GM12873 (cell line): ENCODE measurements at regions not wholly inside any gene's neighbourhood (a gene's known extent, or its start where the extent isn't known, plus 50 kb on each side); places are given as distances from the start of the nearest gene placed in this dataset.
A peak's percentile ranks its signal among the peaks of the same experiment; 100 is the strongest.

Source experiments
- CTCF ChIP-seq: IDR thresholded peaks from 2 replicates; pipeline ENCODE4 v1.5.1; 2012; ENCODE audit warnings: low read depth, mild to moderate bottlenecking, moderate library complexity, low read length, control low read depth; ENCODE audit not compliant: insufficient read depth; ENCODE audit errors: missing control alignments

GRCh38 chr5:136810261-136810801, 445.0 kb upstream of the TRPC7 start:
- no peak for TF ChIP-seq CTCF

- TF ChIP-seq CTCF, result no peak
Measured at GRCh38 chr5:136809382-136809781, 444.0 kb upstream of the TRPC7 start.

- TF ChIP-seq CTCF, result no peak
Measured at GRCh38 chr5:136808756-136809155, 443.4 kb upstream of the TRPC7 start.

- peak; percentile 18 for TF ChIP-seq CTCF
Measured at GRCh38 chr5:136805466-136805865, 440.1 kb upstream of the TRPC7 start.

GRCh38 chr5:136802383-136802782, 437.0 kb upstream of the TRPC7 start:
- TF ChIP-seq CTCF, result no peak

- TF ChIP-seq CTCF, result no peak
Measured at GRCh38 chr5:136799806-136800372, 434.5 kb upstream of the TRPC7 start.

- no peak for TF ChIP-seq CTCF
Measured at GRCh38 chr5:136793300-136793699, 428.0 kb upstream of the TRPC7 start.
